OCI-LY3 (cell line): ENCODE measurements at regions not wholly inside any gene's neighbourhood (a gene's known extent, or its start where the extent isn't known, plus 50 kb on each side); places are given as distances from the start of the nearest gene placed in this dataset.

Experiments
- H2AFZ ChIP-seq: fragments of 200-600, 300-600 bp; shearing (Covaris generic); 2 replicates; pipeline ENCODE4 v1.6.0; 2014; ENCODE audit warnings: antibody characterized with exemption, low read depth, low read length
- H3K27ac ChIP-seq: fragments of 200-600, 300-600 bp; sonication (generic); 2 replicates; pipeline ENCODE4 v1.5.1; 2014; ENCODE audit warnings: mild to moderate bottlenecking, low read length, moderate library complexity, mixed read lengths
- H3K27me3 ChIP-seq: fragments of 200-600, 300-600 bp; sonication (generic); 2 replicates; pipeline ENCODE4 v1.6.1; 2014; ENCODE audit warnings: low read depth, low read length, mixed read lengths
- H3K36me3 ChIP-seq: fragments of 200-600, 300-600 bp; sonication (generic); replicated peaks from 2 replicates; pipeline ENCODE3; 2014; ENCODE audit warnings: low read depth, low read length, mixed read lengths
- H3K4me1 ChIP-seq: fragments of 300-600, 200-600 bp; sonication (generic); 2 replicates; pipeline ENCODE4 v1.6.1; 2014; ENCODE audit warnings: low read length, mixed read lengths
- H3K4me2 ChIP-seq: fragments of 200-600, 300-600 bp; sonication (generic); 2 replicates; pipeline ENCODE4 v1.6.1; 2014; ENCODE audit warnings: low read length, mixed read lengths
- H3K4me3 ChIP-seq: fragments of 300-600, 200-600 bp; sonication (generic); 2 replicates; pipeline ENCODE4 v1.5.1; 2014; ENCODE audit warnings: antibody characterized with exemption, mild to moderate bottlenecking, low read length, moderate library complexity
- H3K79me2 ChIP-seq: fragments of 300-600, 200-600 bp; shearing (Covaris generic); 2 replicates; pipeline ENCODE4 v1.6.1; 2014; ENCODE audit warnings: mild to moderate bottlenecking, low read length, mixed read lengths
- H3K9ac ChIP-seq: fragments of 300-600, 200-600 bp; shearing (Covaris generic); 2 replicates; pipeline ENCODE4 v1.6.0; 2014; ENCODE audit warnings: mild to moderate bottlenecking, low read length, moderate library complexity
- H3K9me3 ChIP-seq: fragments of 200-600, 300-600 bp; shearing (Covaris generic); 2 replicates; pipeline ENCODE4 v1.6.1; 2014; ENCODE audit warnings: low read length, mixed read lengths; ENCODE audit not compliant: insufficient read depth
- H4K20me1 ChIP-seq: fragments of 200-600, 300-600 bp; sonication (generic); 2 replicates; pipeline ENCODE4 v1.6.1; 2016; ENCODE audit warnings: low read length, mixed read lengths; ENCODE audit not compliant: insufficient read depth
- EZH2phosphoT487 ChIP-seq: fragments of 200-600 bp; shearing (Covaris generic); IDR thresholded peaks from 2 replicates; pipeline ENCODE4 v1.6.1; 2018; ENCODE audit warnings: antibody characterized with exemption, mixed run types, low read depth
- TF ChIP-seq, protein P1 (sequence below): fragments of 200-600, 300-600 bp; sonication (generic); IDR thresholded peaks from 2 replicates; pipeline ENCODE4 v1.5.1; 2014; ENCODE audit warnings: antibody characterized with exemption, low read length, low read depth

GRCh38 chr22:49011769-49012648 lies 815.7 kb downstream of the BRD1 start:
- Histone ChIP-seq H4K20me1 (no peaks in the 10 kb centered on the region), H3K79me2 (no peaks in the 10 kb centered on the region), H3K4me2 (no peak overlapping the region), H3K4me3 (no peak overlapping the region), H3K4me1 (no peaks in the 10 kb centered on the region), H3K27me3 (no peaks in the 10 kb centered on the region), H2AFZ (no peak overlapping the region), H3K27ac (no peak overlapping the region), H3K36me3 (no peaks in the 10 kb centered on the region), H3K9ac (no peak overlapping the region), H3K9me3 (no peaks in the 10 kb centered on the region)
- no peak for TF ChIP-seq EZH2phosphoT487
- TF ChIP-seq, protein P1, sequence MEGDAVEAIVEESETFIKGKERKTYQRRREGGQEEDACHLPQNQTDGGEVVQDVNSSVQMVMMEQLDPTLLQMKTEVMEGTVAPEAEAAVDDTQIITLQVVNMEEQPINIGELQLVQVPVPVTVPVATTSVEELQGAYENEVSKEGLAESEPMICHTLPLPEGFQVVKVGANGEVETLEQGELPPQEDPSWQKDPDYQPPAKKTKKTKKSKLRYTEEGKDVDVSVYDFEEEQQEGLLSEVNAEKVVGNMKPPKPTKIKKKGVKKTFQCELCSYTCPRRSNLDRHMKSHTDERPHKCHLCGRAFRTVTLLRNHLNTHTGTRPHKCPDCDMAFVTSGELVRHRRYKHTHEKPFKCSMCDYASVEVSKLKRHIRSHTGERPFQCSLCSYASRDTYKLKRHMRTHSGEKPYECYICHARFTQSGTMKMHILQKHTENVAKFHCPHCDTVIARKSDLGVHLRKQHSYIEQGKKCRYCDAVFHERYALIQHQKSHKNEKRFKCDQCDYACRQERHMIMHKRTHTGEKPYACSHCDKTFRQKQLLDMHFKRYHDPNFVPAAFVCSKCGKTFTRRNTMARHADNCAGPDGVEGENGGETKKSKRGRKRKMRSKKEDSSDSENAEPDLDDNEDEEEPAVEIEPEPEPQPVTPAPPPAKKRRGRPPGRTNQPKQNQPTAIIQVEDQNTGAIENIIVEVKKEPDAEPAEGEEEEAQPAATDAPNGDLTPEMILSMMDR: no peak

- H2AFZ ChIP-seq: no peak overlapping the region
- H3K36me3 ChIP-seq: no peaks in the 10 kb centered on the region
- H3K79me2 ChIP-seq: no peaks in the 10 kb centered on the region
- no peak overlapping the region for H3K27ac ChIP-seq
- no peaks in the 10 kb centered on the region for H3K9me3 ChIP-seq
- H3K4me3 ChIP-seq: no peak overlapping the region
- H3K4me2 ChIP-seq: no peak overlapping the region
- H3K4me1 ChIP-seq: no peaks in the 10 kb centered on the region
- H3K27me3 ChIP-seq: no peaks in the 10 kb centered on the region
- TF ChIP-seq, protein P1: no peak
- no peak for TF ChIP-seq EZH2phosphoT487
- H4K20me1 ChIP-seq: no peaks in the 10 kb centered on the region
- no peak overlapping the region for H3K9ac ChIP-seq
These were observed 816.3 kb downstream of the BRD1 start for GRCh38 chr22:49011379-49011768.

GRCh38 chr22:49010901-49011300 lies 816.8 kb downstream of the BRD1 start:
- H3K36me3 ChIP-seq: no peaks in the 10 kb centered on the region
- H3K4me2 ChIP-seq: no peak overlapping the region
- no peaks in the 10 kb centered on the region for H4K20me1 ChIP-seq
- no peak overlapping the region for H3K27ac ChIP-seq
- no peak overlapping the region for H3K9ac ChIP-seq
- H3K4me1 ChIP-seq: no peaks in the 10 kb centered on the region
- no peaks in the 10 kb centered on the region for H3K9me3 ChIP-seq
- TF ChIP-seq EZH2phosphoT487: no peak
- TF ChIP-seq, protein P1: no peak
- H3K79me2 ChIP-seq: no peaks in the 10 kb centered on the region
- no peak overlapping the region for H2AFZ ChIP-seq
- no peak overlapping the region for H3K4me3 ChIP-seq
- H3K27me3 ChIP-seq: no peaks in the 10 kb centered on the region

GRCh38 chr22:49010070-49010863 lies 817.4 kb downstream of the BRD1 start:
- Histone ChIP-seq H3K4me3 (no peak overlapping the region), H3K9me3 (no peaks in the 10 kb centered on the region), H3K79me2 (no peaks in the 10 kb centered on the region), H3K9ac (no peak overlapping the region), H4K20me1 (no peaks in the 10 kb centered on the region), H3K36me3 (no peaks in the 10 kb centered on the region), H3K27me3 (no peaks in the 10 kb centered on the region), H2AFZ (no peak overlapping the region), H3K27ac (no peak overlapping the region), H3K4me1 (no peaks in the 10 kb centered on the region), H3K4me2 (no peak overlapping the region)
- no peak for TF ChIP-seq EZH2phosphoT487
- TF ChIP-seq, protein P1: no peak
